ENCODE measurements at regions not wholly inside any gene's neighbourhood (a gene's known extent, or its start where the extent isn't known, plus 50 kb on each side); places are given as distances from the start of the nearest gene placed in this dataset.

- no peak for TF ChIP-seq CTCF (IDR thresholded peaks at IDR 0.05)
- no peak for TF ChIP-seq EZH2 (IDR thresholded peaks at IDR 0.05; ENCODE audit: borderline replicate concordance, insufficient read depth, low read depth, low read length, poor library complexity, severe bottlenecking)
These were observed 311.5 kb downstream of the COX7C start for GRCh38 chr5:86929123-86929766.

All from B cell (primary cell).